HG03378 (cell line): ENCODE measurements at regions not wholly inside any gene's neighbourhood (a gene's known extent, or its start where the extent isn't known, plus 50 kb on each side); places are given as distances from the start of the nearest gene placed in this dataset.

Experiments used
- ATAC-seq: cut with Tn5 transposase; IDR thresholded peaks from one replicate; pipeline ENCODE4 v1.9.1; 2021; ENCODE audit warnings: mild to moderate bottlenecking, moderate library complexity; ENCODE audit not compliant: unreplicated experiment

- ATAC-seq, result no peak
These were observed 725.7 kb upstream of the TENM3 start for GRCh38 chr4:181517491-181517890.

GRCh38 chr4:181520790-181521189, 722.4 kb upstream of the TENM3 start:
- no peak for ATAC-seq

- no peak for ATAC-seq
These were observed 719.2 kb upstream of the TENM3 start for GRCh38 chr4:181523973-181524372.

DNA sequence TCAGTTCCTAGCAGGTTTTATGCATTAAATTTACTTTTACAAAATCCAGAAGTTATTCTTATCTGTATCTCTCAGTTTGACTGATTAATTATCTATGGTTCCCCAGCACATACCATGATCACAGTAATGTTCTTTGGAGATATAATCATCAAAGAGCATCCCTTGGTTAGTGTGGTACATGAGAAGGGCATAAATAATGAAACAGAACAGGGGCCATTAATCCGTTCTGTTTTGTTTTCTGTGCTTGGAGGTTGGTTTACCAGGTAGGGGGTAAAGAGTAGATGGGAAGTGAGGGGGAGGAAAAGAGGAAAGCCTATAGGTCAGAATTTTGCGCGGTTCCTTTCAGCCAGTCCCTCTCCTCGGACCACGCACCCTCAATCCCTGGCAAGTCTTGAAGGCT, 718.7 kb upstream of the TENM3 start:
- no peak for ATAC-seq

- ATAC-seq, result no peak
These were observed 717.6 kb upstream of the TENM3 start for GRCh38 chr4:181525634-181526033.

GRCh38 chr4:181528570-181529184, 714.5 kb upstream of the TENM3 start:
- peak; percentile 57 for ATAC-seq

- ATAC-seq, result no peak
These were observed 713.7 kb upstream of the TENM3 start for GRCh38 chr4:181529537-181529936.

- no peak for ATAC-seq
These were observed 706.9 kb upstream of the TENM3 start for GRCh38 chr4:181536196-181536746.

DNA sequence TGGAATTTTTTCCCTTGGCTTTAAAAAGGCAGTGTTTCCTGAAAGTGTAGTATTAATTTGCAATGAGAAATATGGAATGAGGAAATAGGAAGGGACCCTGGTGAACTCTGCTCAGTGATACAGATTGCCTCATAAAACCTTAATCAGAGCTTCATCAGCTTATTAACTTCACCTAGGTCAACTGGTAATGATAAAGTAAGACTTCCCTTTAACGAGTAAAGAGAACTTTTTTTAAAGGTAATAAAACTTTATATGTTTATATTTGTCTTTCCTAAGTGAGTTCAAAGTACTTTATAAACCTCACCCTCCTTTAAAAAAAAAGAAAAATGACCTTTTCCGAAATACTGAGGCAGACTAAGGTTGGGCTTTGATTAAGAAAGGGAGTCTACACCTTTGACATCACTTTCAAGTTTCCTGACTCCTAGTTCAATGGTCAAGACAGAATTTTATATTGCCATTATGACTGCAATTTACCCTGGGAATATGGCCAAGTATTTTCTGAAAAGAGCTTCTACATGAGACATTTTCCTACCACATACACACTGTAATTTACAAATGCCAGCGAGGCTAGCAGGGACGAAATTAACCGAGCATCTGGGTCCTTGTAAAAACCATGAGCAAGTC, 706.3 kb upstream of the TENM3 start:
- no peak for ATAC-seq

GRCh38 chr4:181538431-181538830, 704.8 kb upstream of the TENM3 start:
- ATAC-seq, result no peak

DNA sequence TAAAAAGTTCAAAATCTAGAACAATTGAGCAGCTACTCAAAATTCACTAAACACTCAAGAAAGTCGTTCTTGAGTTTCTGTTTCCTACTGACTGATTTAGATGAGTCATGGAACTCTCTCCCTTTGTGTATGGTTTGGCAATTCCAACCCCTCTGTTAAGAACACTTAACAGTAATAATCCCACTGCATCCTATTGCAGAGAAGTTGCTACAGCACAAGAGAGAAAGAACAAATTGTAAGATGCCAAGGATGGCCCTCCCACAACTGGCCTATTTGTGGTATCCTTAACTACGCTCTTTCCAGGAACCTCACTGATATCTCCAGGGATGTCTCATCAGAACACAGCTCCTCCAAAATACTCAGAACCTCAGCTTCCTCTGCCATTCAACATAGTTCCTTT, 701.8 kb upstream of the TENM3 start:
- ATAC-seq, result no peak

DNA sequence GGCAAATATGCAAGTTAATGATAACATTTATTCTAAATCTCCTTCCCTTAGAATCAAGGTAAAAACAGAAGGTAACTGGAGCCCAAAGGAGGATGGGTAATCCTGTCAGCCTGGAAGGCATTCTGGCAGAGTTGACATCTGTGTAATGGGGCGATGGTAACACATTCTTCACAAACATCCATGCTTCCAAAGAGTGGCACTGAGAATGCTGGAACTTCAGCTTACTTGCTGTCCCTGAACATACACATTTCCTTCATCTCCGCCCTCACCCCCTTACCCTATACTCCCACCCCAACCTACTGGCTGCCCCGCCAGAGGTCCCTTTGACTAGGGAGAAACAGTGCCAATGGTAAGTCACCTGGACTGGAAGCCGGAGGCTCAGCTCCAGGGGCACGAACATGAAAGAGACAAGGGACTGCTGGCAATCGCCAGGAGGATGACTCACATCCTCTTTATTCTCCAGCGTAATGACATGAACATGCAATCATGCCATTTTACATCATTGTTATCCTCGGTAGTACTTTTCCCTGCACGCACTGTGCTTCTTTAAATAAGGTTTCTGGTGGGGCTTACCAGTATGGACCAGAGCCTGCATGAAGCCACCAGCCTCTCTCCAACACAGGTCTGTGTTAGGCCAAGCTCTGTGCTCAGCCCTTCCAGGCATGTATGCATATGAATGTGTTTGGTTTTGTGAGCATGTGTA, 694.2 kb upstream of the TENM3 start:
- no peak for ATAC-seq

- no peak for ATAC-seq
These were observed 693.5 kb upstream of the TENM3 start for GRCh38 chr4:181549576-181550188.

DNA sequence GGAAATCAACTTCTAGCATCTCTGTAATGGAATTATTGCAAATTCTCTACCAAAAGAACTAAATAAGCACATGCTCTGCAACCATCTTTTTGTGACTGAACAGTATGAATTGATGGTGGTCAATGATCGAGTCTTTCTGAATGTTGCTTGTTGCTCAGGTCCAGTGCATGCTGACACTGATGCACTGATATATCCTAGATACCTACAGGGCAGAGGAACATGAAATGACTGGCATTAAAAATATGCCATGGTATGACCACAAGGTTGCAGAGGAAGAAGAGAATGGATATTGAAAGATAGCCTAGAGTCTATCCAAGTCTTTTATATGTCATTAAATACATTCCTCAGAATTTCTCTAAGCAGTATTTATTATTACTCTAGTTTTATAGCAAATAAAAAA, 692.8 kb upstream of the TENM3 start:
- ATAC-seq, result no peak

DNA sequence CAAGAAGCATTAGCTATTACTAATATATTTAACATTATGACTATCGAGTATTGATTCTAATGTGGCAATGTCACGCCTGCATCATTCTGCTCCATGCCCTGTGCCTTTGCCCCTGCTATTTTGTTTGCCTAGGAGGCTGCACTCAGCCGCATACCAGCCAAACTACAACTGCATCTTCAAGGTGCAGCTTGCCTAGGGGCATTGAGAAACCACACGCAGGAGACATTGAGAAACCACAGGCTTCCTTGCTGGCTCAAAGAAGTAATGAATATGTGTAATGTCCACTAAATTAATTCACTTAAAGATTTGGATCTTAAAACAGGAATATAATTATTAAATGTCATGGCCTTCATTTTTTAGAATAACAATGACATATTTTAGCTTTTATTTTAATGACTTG, 683.6 kb upstream of the TENM3 start:
- no peak for ATAC-seq

DNA sequence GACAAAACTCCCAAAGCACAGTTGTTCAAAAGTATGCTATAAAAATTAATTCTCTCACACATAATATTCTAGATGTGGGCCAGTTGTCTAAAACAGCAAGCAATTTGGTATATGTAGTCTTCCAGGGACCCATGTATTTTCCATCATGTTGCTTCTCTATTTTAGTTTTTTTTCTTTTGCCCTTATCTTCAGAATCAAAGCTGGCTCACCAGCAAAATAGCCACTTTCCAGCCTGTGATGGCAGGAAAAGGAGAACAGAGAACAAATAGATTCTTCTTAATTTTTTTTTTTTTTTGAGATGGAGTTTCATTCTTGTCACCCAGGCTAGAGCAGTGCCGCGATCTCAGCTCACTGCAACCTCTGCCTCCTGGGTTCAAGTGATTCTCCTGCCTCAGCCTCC, 680.8 kb upstream of the TENM3 start:
- no peak for ATAC-seq

- ATAC-seq, result no peak
These were observed 678.6 kb upstream of the TENM3 start for GRCh38 chr4:181564625-181565024.

- ATAC-seq, result no peak
These were observed 676.7 kb upstream of the TENM3 start for GRCh38 chr4:181566490-181566889.

DNA sequence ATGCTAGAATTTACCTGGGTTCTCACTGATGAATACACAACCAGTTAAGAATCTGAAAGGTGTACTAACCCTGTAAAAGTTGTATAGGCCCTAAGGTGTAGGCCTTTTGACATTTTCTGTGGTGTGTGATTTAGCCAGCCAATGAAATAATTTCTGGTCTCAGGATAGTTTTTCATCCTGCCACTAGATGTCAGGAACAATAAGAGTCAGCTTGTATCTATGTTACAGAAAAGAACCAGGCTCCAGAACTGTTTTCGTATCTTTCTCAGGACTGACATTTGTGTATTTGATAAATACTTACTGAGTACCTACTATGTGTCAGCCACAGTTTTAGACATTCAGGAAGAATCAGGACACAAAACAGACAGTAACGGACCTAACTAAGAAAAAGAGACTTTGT, 673.6 kb upstream of the TENM3 start:
- ATAC-seq, result peak; percentile 87

DNA sequence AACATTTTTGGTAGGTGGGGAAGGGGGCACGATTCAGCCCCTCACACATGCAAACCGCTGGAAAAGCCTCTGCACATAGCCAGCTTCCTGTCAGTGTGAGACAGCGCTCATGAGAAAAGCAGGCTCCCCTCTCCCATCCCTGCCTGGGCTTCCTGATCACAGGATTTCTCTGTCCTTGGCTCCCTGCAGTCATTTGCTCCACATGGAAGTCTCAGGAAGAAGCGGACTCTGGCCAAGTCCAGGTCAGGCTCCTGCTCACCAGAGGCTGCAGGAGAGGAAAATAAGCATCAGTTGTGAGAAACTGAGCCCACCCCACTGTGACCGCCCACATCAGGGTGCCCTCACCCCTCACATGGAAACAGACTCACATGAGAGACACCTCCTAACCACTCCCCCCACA, 664.3 kb upstream of the TENM3 start:
- ATAC-seq, result no peak

DNA sequence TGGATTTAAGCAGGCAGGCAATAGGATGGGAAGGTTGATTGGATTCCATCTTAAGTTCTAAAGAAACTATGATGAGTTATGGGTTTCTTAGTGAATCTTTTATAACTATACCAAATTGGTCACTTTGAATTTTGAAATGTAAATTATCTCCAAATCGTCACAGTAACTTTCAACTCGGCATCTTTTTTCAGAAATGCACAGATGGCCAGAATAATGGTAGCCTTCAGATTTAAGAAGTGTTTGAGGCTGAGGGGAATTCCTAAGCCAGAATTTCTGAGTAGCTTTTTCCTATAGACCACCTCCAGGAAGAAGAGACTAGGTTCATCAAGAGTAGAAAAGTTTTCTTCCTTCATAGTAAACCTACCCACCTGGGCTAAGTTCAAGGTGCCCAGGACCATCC, 663.7 kb upstream of the TENM3 start:
- ATAC-seq, result no peak

DNA sequence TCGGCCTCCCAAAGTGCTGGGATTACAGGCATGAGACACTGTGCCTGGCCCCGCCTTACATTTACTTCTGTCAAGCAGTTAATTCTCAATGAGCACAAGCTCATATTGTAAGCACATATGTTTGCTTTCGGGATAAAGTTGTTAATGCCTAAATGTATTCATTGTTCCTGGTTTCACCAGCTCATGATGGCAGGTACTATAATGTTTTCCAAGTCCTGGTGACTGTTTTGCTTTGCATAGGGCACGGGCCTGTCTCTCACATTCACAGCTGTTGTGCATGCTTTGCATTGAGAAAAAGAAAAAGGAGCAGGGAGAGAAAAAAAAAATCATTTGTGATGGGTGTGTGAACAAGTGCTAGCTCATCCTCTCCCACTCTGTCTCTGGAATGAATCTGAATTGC, 661.2 kb upstream of the TENM3 start:
- ATAC-seq, result no peak
